OCI-LY3 (cell line): ENCODE measurements at regions not wholly inside any gene's neighbourhood (a gene's known extent, or its start where the extent isn't known, plus 50 kb on each side); places are given as distances from the start of the nearest gene placed in this dataset.

Source experiments
- CTCF ChIP-seq: fragments of 200-600, 300-600 bp; sonication (generic); IDR thresholded peaks from 2 replicates; pipeline ENCODE4 v1.5.1; 2014; ENCODE audit warnings: antibody characterized with exemption, low read length, low read depth
- EZH2phosphoT487 ChIP-seq: fragments of 200-600 bp; shearing (Covaris generic); IDR thresholded peaks from 2 replicates; pipeline ENCODE4 v1.6.1; 2018; ENCODE audit warnings: antibody characterized with exemption, mixed run types, low read depth

DNA sequence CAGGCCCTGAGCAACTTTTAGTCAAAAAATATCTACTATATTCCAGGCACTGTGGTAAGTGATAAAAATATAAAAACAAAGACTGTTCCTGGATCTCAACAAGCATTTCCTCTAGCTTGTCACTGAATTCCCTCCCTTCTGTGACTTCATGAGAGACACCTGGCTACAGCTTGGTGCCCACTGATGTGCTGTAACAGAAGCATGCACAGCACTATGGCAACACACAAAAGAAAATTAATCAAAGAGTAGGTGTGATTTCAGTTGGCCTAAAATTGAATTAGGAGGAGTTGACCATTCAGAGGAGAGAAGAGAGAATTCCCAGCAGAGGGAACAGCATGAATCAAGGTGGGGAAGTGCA lies 158.9 kb upstream of the LPP start:
- TF ChIP-seq CTCF (no peak), EZH2phosphoT487 (no peak)
